ENCODE measurements at regions not wholly inside any gene's neighbourhood (a gene's known extent, or its start where the extent isn't known, plus 50 kb on each side); places are given as distances from the start of the nearest gene placed in this dataset.

DNA sequence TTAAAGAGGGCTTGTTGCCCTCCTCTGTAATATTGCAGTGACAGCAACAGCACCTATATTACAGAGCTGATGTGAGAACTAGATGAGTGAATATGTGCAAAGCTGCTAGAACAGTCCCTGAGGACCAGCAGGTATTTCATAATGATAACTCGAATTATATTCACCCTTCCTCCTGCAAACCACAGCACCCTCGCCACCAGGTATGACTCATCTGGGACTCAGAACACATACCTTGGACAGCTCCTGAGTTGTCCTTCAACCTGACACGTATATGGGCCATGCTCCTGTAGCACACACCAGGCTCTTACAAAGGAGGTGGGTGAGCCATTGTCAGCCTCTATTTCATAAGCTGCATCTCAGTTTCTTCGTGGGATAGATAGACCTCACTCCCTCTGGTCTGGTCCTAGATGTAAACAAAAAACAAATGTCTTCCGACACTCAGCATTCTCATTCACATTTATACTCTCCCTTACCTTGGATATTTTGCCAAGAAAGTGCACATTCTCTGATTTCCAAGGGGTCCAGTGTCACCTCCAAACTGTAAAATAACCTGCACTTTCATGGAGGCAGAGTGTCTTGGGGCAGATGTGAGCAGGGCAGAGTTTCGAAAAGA, 124.5 kb downstream of the TLE3 start:
- TF ChIP-seq EZH2 (optimal IDR thresholded peaks at IDR 0.05; ENCODE audit: low read depth, low read length), result no peak
- TF ChIP-seq, protein P1, sequence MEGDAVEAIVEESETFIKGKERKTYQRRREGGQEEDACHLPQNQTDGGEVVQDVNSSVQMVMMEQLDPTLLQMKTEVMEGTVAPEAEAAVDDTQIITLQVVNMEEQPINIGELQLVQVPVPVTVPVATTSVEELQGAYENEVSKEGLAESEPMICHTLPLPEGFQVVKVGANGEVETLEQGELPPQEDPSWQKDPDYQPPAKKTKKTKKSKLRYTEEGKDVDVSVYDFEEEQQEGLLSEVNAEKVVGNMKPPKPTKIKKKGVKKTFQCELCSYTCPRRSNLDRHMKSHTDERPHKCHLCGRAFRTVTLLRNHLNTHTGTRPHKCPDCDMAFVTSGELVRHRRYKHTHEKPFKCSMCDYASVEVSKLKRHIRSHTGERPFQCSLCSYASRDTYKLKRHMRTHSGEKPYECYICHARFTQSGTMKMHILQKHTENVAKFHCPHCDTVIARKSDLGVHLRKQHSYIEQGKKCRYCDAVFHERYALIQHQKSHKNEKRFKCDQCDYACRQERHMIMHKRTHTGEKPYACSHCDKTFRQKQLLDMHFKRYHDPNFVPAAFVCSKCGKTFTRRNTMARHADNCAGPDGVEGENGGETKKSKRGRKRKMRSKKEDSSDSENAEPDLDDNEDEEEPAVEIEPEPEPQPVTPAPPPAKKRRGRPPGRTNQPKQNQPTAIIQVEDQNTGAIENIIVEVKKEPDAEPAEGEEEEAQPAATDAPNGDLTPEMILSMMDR (IDR thresholded peaks at IDR 0.05; ENCODE audit: low read length), result no peak

Data from MM.1S (cell line).